CD4-positive, alpha-beta T cell (primary cell): ENCODE measurements at regions not wholly inside any gene's neighbourhood (a gene's known extent, or its start where the extent isn't known, plus 50 kb on each side); places are given as distances from the start of the nearest gene placed in this dataset.

Experiments
- ATAC-seq: fragments of 200-7000 bp; cut with Tn5 transposase; one replicate; pipeline ENCODE4 v1.10.0; 2022; ENCODE audit warnings: mild to moderate bottlenecking; ENCODE audit not compliant: poor library complexity
- CTCF ChIA-PET: fragments of 350-600 bp; sonication (Branson Sonifier 250); formaldehyde crosslinking; loops from one replicate; lab custom pipeline; 2021; ENCODE audit warnings: antibody characterized with exemption, inconsistent platforms; lab: Charles Lee
- POLR2A ChIA-PET: fragments of 350-600 bp; sonication (Branson Sonifier 250); formaldehyde crosslinking; loops from one replicate; lab custom pipeline; 2021; ENCODE audit warnings: antibody characterized with exemption, inconsistent platforms; lab: Charles Lee
- DNase-seq, 14 experiments: peaks; one replicate each; pipeline ENCODE4 v3.0.0-alpha.2; 2013 to 2020; ENCODE audit warnings: mixed read lengths in 2 of 14
- H3K27ac ChIP-seq, 2 donors: one replicate each; pipeline versions ENCODE4 v1.5.1 to v1.7.0; 2013; ENCODE audit warnings: low read length in 2 of 2, low read depth in 1 of 2, mild to moderate bottlenecking in 1 of 2
- H3K27me3 ChIP-seq, 2 experiments: 1 replicate in 1 of 2; 2 replicates in 1 of 2; pipeline versions ENCODE4 v1.6.1 to v1.7.0; 2013; ENCODE audit warnings: low read length in 2 of 2, control low read depth in 1 of 2, mild to moderate bottlenecking in 1 of 2, moderate library complexity in 1 of 2; ENCODE audit not compliant: insufficient read depth in 2 of 2, control insufficient read depth in 1 of 2
- H3K36me3 ChIP-seq: one replicate; pipeline ENCODE4 v1.6.1; 2013; ENCODE audit warnings: low read length, control low read depth; ENCODE audit not compliant: insufficient read depth
- H3K4me1 ChIP-seq: one replicate; pipeline ENCODE4 v1.6.1; 2013; ENCODE audit warnings: low read length, control low read depth; ENCODE audit not compliant: insufficient read depth
- H3K4me3 ChIP-seq: one replicate; pipeline ENCODE4 v1.5.1; 2013; ENCODE audit warnings: mild to moderate bottlenecking, low read length, moderate library complexity
- H3K9me3 ChIP-seq, 2 experiments: 1 replicate in 1 of 2; 2 replicates in 1 of 2; pipeline versions ENCODE4 v1.6.1 to v1.7.0; 2013; ENCODE audit warnings: low read length in 2 of 2, mild to moderate bottlenecking in 2 of 2, control low read depth in 1 of 2, moderate library complexity in 1 of 2; ENCODE audit not compliant: control insufficient read depth in 1 of 2, insufficient read depth in 1 of 2
- H3K27ac Mint-ChIP-seq: one replicate; pipeline ENCODE4 v1.8.0; 2020; ENCODE audit warnings: mixed read lengths
- H3K27me3 Mint-ChIP-seq: one replicate; pipeline ENCODE4 v1.8.0; 2021; ENCODE audit warnings: mixed read lengths
- H3K36me3 Mint-ChIP-seq: one replicate; pipeline ENCODE4 v1.8.0; 2021; ENCODE audit warnings: low read depth, mixed read lengths
- H3K4me1 Mint-ChIP-seq: one replicate; pipeline ENCODE4 v1.8.0; 2021; ENCODE audit warnings: low read depth, mixed read lengths
- H3K4me3 Mint-ChIP-seq: one replicate; pipeline ENCODE4 v1.8.0; 2020; ENCODE audit warnings: mild to moderate bottlenecking, mixed read lengths
- H3K9me3 Mint-ChIP-seq: one replicate; pipeline ENCODE4 v1.8.0; 2020; ENCODE audit warnings: mixed read lengths
- intact Hi-C, 2 experiments: fragments of 100-400 bp; cut with DNase I in 1 of 2; cut with micrococcal nuclease in 1 of 2; formaldehyde crosslinking; loops; one replicate each; pipeline versions ENCODE4 v1.15.1 to v1.9.0; 2023 to 2025; cut with DNase I, micrococcal nuclease
- TF ChIP-seq, protein P1 (sequence below): fragments of 200-600 bp; IDR thresholded peaks from one replicate; pipeline ENCODE4 v1.8.0; 2022; ENCODE audit warnings: antibody characterized with exemption, mild to moderate bottlenecking

DNA sequence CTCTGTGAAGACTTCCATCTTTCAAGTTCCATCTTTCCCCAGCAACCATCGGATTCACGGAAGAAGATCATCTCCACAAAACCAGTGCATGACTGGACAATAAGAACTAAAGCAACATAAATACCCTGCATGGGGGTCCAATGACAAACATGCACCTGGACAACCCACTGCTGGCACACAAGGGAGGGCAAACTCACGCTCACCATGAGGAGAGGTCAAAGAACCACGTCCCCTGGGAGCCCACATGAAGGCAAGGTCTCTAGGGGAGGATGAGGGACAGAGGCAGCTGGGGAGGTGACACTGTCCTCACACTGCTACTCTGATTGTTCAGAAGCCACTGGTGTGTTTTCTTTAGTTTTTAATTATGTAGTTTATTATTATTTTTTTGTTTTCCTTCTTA, 190.8 kb downstream of the MED10 start:
- TF ChIP-seq, protein P1, sequence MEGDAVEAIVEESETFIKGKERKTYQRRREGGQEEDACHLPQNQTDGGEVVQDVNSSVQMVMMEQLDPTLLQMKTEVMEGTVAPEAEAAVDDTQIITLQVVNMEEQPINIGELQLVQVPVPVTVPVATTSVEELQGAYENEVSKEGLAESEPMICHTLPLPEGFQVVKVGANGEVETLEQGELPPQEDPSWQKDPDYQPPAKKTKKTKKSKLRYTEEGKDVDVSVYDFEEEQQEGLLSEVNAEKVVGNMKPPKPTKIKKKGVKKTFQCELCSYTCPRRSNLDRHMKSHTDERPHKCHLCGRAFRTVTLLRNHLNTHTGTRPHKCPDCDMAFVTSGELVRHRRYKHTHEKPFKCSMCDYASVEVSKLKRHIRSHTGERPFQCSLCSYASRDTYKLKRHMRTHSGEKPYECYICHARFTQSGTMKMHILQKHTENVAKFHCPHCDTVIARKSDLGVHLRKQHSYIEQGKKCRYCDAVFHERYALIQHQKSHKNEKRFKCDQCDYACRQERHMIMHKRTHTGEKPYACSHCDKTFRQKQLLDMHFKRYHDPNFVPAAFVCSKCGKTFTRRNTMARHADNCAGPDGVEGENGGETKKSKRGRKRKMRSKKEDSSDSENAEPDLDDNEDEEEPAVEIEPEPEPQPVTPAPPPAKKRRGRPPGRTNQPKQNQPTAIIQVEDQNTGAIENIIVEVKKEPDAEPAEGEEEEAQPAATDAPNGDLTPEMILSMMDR, result no peak
- intact Hi-C loops, result no loop called here
- no peaks in the 10 kb centered on the region for H3K36me3 ChIP-seq
- no peaks in the 10 kb centered on the region for H3K4me1 ChIP-seq
- ATAC-seq (no peak), DNase-seq (no peak)
- Mint-ChIP-seq H3K4me1 (no peaks in the 10 kb centered on the region), H3K27ac (no peak overlapping the region), H3K9me3 (no peaks in the 10 kb centered on the region), H3K36me3 (no peaks in the 10 kb centered on the region), H3K4me3 (no peak overlapping the region), H3K27me3 (no peaks in the 10 kb centered on the region)
- ChIA-PET POLR2A (no interaction called here), CTCF (no interaction called here)
- H3K27ac ChIP-seq, result no peak overlapping the region
- no peaks in the 10 kb centered on the region for H3K27me3 ChIP-seq
- no peaks in the 10 kb centered on the region for H3K9me3 ChIP-seq
- no peak overlapping the region for H3K4me3 ChIP-seq

DNA sequence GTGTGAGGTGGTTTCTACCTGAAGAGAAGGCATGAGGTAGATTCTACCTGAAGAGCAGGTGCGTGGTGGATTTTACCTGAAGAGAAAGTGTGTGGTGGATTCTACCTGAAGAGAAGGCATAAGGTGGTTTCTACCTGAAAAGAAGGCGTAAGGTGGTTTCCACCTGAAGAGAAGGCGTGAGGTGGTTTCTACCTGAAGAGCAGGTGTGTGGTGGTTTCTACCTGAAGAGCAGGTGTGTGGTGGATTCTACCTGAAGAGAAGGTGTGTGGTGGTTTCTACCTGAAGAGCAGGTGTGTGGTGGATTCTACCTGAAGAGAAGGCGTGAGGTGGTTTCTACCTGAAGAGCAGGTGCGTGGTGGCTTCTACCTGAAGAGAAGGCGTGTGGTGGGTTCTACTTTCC, 192.8 kb downstream of the MED10 start:
- TF ChIP-seq, protein P1, result no peak
- Histone ChIP-seq H3K4me1 (no peaks in the 10 kb centered on the region), H3K4me3 (no peak overlapping the region), H3K27me3 (no peaks in the 10 kb centered on the region), H3K36me3 (no peaks in the 10 kb centered on the region), H3K9me3 (no peaks in the 10 kb centered on the region), H3K27ac (no peak overlapping the region)
- H3K4me1 Mint-ChIP-seq, result no peaks in the 10 kb centered on the region
- ChIA-PET CTCF (no interaction called here), POLR2A (no interaction called here)
- H3K36me3 Mint-ChIP-seq, result no peaks in the 10 kb centered on the region
- H3K27me3 Mint-ChIP-seq, result peaks cover 5% of the 10 kb centered on the region
- H3K4me3 Mint-ChIP-seq, result no peak overlapping the region
- DNase-seq (no peak), ATAC-seq (no peak)
- H3K9me3 Mint-ChIP-seq, result no peaks in the 10 kb centered on the region
- no peak overlapping the region for H3K27ac Mint-ChIP-seq
- intact Hi-C loops, result no loop called here

DNA sequence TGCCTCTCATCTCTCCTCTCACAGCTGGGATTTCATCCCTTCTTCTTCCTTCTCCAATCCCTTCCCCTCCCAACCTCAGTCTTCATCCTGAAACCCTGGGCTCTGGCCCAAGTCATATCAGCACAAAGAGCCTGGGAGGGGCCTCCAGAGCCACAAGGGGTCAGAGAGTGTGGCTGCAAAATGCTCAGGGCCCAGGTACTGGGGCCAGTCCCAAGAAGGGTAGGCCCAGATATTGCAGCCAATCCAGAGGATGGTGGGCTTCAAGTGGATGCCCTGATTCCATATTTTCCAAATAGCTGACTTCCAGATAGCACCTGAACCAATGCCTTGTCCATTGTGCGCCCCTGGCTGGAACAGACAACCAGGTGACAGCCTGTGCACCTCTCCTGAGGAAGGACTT, 193.9 kb downstream of the MED10 start:
- Histone ChIP-seq H3K4me3 (no peak overlapping the region), H3K36me3 (no peaks in the 10 kb centered on the region), H3K4me1 (no peaks in the 10 kb centered on the region), H3K9me3 (no peaks in the 10 kb centered on the region), H3K27me3 (no peaks in the 10 kb centered on the region), H3K27ac (no peak overlapping the region)
- no peak overlapping the region for H3K4me3 Mint-ChIP-seq
- H3K27me3 Mint-ChIP-seq, result peaks cover 5% of the 10 kb centered on the region
- TF ChIP-seq, protein P1, result no peak
- no peak for DNase-seq
- ATAC-seq, result no peak
- no peak overlapping the region for H3K27ac Mint-ChIP-seq
- ChIA-PET POLR2A (no interaction called here), CTCF (no interaction called here)
- intact Hi-C loops, result no loop called here
- H3K4me1 Mint-ChIP-seq, result no peaks in the 10 kb centered on the region
- no peaks in the 10 kb centered on the region for H3K36me3 Mint-ChIP-seq
- H3K9me3 Mint-ChIP-seq, result no peaks in the 10 kb centered on the region
